ENCODE measurements at regions not wholly inside any gene's neighbourhood (a gene's known extent, or its start where the extent isn't known, plus 50 kb on each side); places are given as distances from the start of the nearest gene placed in this dataset.
A peak's percentile ranks its signal among the peaks of the same experiment; 100 is the strongest.
"Not testable (repeated sequence)": the region's sequence is repeated elsewhere in the genome, so short reads cannot be mapped to it uniquely, and the experiment has no call there.

DNA sequence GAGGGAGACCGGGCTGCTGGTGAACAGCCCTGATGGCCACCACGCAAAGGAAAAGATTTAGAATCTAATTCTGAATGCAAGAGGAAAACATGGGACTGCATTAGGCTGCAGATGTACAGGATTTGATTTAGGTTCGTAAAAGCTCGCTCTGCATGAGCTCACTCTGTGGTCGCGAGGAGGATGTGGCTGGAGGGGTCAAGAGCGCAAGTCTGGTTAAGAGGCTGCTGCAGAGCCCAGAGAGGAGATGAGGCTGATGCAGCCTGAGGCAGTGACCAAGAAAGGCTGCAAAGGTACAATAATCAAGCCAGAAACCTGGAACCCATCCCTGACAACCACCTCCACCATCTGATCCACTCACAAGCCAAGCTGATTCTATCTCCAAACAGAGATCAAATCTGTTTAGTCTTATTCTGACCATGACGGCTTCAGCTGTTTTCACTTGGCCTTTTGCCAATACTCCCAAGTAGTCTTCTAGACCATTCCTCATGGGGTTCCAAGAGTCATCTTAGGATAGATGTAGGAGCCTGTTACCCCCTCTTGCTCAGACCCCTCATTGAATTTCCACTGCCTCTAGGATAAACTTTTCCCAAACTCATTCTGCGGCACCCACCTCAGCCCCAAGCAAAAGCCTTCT, 58.9 kb upstream of the ARL4C start:
- Histone ChIP-seq H3K27ac (no peak overlapping the region), H3K27me3 (no peaks in the 10 kb centered on the region), H3K4me1 (no peaks in the 10 kb centered on the region), H3K9me3 (no peaks in the 10 kb centered on the region), H3K36me3 (no peaks in the 10 kb centered on the region), H3K4me3 (no peak overlapping the region)
- DNase-seq (ENCODE audit: low spot score in 2 of 2), result no peak
- intact Hi-C loops (cut with DNase I), result no loop called here
- TF ChIP-seq, protein P1, sequence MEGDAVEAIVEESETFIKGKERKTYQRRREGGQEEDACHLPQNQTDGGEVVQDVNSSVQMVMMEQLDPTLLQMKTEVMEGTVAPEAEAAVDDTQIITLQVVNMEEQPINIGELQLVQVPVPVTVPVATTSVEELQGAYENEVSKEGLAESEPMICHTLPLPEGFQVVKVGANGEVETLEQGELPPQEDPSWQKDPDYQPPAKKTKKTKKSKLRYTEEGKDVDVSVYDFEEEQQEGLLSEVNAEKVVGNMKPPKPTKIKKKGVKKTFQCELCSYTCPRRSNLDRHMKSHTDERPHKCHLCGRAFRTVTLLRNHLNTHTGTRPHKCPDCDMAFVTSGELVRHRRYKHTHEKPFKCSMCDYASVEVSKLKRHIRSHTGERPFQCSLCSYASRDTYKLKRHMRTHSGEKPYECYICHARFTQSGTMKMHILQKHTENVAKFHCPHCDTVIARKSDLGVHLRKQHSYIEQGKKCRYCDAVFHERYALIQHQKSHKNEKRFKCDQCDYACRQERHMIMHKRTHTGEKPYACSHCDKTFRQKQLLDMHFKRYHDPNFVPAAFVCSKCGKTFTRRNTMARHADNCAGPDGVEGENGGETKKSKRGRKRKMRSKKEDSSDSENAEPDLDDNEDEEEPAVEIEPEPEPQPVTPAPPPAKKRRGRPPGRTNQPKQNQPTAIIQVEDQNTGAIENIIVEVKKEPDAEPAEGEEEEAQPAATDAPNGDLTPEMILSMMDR (IDR thresholded peaks at IDR 0.05), result no peak

DNA sequence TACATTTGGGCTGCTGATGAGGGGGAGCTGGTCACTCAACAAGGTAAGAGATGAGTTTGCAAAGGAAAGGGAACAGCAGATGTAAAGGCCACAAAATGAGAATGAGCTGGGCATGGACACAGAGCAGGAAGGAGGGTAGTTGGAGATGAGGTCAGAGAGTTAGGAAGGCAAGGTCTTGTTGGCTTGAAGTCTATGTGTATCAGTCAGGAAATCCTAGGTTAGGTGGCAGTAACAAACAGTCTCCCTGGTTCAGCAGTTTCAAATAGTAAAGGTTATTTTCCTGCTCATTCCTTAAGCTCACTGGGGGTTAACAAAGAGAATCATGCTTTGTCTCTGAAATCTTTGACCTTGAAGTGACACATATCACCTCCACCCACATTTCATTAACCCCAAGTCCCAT, 58.3 kb upstream of the ARL4C start:
- Histone ChIP-seq H3K27ac (no peak overlapping the region), H3K36me3 (no peaks in the 10 kb centered on the region), H3K27me3 (no peaks in the 10 kb centered on the region), H3K9me3 (no peaks in the 10 kb centered on the region), H3K4me1 (no peaks in the 10 kb centered on the region), H3K4me3 (no peak overlapping the region)
- intact Hi-C loops (cut with DNase I), result no loop called here
- no peak for DNase-seq (ENCODE audit: low spot score in 2 of 2)
- TF ChIP-seq, protein P1 (IDR thresholded peaks at IDR 0.05), result no peak

DNA sequence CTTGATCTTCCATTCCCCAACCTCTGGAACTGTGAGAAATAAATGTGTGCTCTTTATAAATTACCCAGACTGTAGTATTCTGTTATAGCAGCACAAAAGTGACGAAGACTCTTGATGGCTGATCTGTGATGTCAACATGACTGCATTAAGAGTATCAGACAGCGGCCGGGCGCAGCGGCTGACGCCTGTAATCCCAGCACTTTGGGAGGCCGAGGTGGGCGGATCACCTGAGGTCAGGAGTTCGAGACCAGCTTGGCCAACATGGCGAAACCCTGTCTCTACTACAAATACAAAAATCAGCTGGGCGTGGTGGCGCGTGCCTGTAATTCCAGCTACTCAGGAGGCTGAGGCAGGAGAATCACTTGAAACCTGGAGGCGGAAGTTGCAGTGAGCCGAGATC, 56.3 kb upstream of the ARL4C start:
- intact Hi-C loops (cut with DNase I), result loop anchor here (5.0 kb wide), 1 partner anchor 1039 kb away; no protein-coding TSS in a partner anchor
- not testable (repeated sequence) for H3K4me1 ChIP-seq; H3K27ac ChIP-seq; H3K36me3 ChIP-seq; H3K27me3 ChIP-seq; H3K9me3 ChIP-seq; DNase-seq (ENCODE audit: low spot score in 2 of 2); H3K4me3 ChIP-seq

DNA sequence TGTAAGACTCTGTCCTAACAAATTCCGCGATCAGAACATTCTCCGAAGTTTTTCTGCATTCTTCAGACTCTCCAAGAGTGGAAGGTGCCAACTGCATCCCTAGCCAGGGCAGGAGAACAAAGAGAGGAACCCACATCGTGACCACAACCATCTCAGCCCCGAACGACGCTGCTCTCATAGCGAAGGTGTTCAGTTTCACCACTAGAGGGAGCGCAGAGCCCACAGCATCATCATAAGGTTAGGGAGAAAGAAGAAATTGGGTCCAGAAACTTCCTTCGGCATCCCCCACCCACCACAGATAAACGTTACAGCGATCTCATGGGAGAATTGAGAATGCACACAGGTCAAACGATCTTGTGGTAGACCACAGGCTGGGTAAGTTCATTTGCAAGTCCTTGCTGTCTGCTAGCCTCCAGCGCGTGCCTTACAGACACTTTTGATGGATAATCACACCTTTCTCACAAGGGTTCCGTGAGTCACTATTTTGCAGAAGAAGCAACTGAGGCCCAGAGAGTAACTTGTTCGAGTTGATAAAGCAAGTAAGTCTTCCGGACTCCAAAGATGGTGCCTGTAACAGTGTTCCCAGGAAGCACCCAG, 53.7 kb upstream of the ARL4C start:
- DNase-seq (ENCODE audit: low spot score in 2 of 2), result peak in 1 of 2 donors; percentile 71
- Histone ChIP-seq H3K4me1 (no peaks in the 10 kb centered on the region), H3K4me3 (no peak overlapping the region), H3K9me3 (no peaks in the 10 kb centered on the region), H3K27me3 (no peaks in the 10 kb centered on the region), H3K27ac (no peak overlapping the region), H3K36me3 (no peaks in the 10 kb centered on the region)
- intact Hi-C loops (cut with DNase I), result loop anchor here (1.0 to 5.0 kb wide), 3 partner anchors 557 to 1042 kb away; no protein-coding TSS in a partner anchor
- TF ChIP-seq, protein P1 (IDR thresholded peaks at IDR 0.05), result peak; percentile 83 to 98 (median 93)

DNA sequence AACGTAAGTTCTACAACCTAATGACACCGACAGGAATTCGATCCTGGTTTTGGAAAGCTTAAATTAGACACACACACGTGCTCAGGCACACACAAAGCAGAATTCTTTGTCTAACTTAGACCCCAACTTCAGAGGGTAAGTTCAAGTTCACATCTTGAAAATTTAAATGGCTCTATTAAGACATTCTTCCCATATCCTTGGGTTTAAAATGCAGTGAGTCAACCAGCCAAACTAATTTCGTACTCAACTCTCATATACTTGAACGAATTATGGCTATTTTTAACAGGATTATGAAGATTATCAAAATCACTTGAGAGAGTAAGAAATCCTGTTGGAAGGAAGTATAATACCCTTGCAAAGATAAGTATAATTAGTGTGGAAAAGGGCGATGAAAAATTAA, 53.2 kb upstream of the ARL4C start:
- Histone ChIP-seq H3K9me3 (no peaks in the 10 kb centered on the region), H3K4me3 (no peak overlapping the region), H3K27ac (no peak overlapping the region), H3K36me3 (no peaks in the 10 kb centered on the region), H3K4me1 (peaks cover 0 to under 1% of the 10 kb centered on the region in 2 donors), H3K27me3 (no peaks in the 10 kb centered on the region)
- TF ChIP-seq, protein P1 (IDR thresholded peaks at IDR 0.05), result no peak
- intact Hi-C loops (cut with DNase I), result loop anchor here (1.0 to 5.0 kb wide), 3 partner anchors 557 to 1042 kb away; no protein-coding TSS in a partner anchor
- DNase-seq (ENCODE audit: low spot score in 2 of 2), result no peak

DNA sequence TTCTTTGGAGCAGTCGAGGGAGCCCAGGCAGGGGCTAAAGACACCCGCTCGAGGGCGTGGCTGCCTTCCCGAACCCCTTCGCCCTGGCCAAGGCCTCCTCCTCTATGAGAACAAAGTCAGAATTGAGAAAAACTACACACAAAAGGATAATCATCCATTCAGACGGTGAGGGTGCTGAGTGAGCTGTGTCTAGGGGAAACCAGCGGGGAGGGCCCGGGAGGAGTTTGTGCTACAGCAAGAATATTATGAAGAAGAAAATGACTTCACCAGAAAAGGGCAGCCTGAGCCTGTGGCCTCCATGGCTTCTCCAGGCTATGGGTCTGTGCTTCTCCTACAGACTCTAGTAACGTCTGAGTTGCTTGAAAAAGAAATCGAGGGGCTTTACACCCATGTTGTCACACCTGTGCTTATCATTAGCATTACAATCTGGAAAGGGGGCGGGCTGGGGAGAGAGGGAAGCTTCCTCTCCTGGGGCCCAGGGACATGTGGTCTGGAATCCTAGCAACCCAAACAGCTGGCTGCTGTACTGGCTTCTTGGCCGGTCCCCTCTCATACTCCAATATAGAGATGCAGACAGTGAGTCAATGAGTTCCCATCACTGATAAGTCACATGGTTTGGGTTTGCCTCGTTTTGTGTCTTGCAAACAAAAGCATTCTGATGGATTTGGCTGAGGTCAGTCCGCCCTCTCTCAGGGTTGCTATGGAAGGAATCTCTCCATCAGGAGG, 52.0 kb upstream of the ARL4C start:
- Histone ChIP-seq H3K4me3 (no peak overlapping the region), H3K27me3 (no peaks in the 10 kb centered on the region), H3K9me3 (no peaks in the 10 kb centered on the region), H3K27ac (no peak overlapping the region), H3K4me1 (peaks cover 0 to 2% of the 10 kb centered on the region in 2 donors), H3K36me3 (no peaks in the 10 kb centered on the region)
- intact Hi-C loops (cut with DNase I), result loop anchor here (10.0 kb wide), 1 partner anchor 1196 kb away; no protein-coding TSS in a partner anchor
- TF ChIP-seq, protein P1 (IDR thresholded peaks at IDR 0.05), result no peak
- no peak for DNase-seq (ENCODE audit: low spot score in 2 of 2)
